HG03066 (cell line): ENCODE measurements at regions not wholly inside any gene's neighbourhood (a gene's known extent, or its start where the extent isn't known, plus 50 kb on each side); places are given as distances from the start of the nearest gene placed in this dataset.
"Not testable (repeated sequence)": the region's sequence is repeated elsewhere in the genome, so short reads cannot be mapped to it uniquely, and the experiment has no call there.

Experiments
- ATAC-seq: cut with Tn5 transposase; IDR thresholded peaks from one replicate; pipeline ENCODE4 v1.9.1; 2021; ENCODE audit warnings: low read depth; ENCODE audit not compliant: unreplicated experiment

DNA sequence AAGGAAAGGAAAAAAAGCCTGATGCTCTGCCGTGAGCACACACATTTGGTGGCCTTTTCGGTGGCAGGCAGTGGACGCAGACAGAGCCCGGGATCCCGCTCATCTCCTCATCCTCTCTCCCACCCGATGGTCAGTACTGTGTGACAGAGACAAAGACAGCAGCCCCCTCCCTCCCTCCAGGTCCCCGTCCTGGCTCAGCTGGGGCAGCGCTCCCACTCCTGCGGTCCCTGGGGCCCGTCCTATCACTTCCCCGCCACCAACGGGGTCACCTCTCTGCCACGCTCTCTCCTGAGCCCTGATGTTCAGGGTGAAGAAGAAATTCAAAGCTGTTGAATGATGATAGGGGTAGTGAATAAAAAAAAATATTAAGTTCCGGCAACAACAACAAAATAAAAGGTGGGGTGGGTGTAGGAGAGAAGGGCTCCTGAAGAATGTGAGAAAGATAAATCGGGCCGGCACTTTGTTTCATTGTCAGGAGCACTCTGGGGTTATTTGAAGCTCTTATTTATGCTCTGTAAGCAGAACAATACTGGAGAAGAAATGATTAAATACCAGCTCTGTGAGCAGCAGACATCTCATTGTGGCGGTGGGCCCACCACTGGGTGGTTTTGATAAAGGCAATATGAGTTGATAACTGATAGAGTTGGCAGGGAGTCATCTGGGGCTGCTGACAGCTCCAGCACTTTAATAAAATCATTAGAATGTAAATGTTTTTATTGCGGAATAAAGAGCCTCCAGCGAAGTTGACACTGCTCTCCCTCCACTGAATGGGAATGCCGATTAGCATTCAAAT lies 417.7 kb downstream of the IRX1 start:
- ATAC-seq, result no peak

DNA sequence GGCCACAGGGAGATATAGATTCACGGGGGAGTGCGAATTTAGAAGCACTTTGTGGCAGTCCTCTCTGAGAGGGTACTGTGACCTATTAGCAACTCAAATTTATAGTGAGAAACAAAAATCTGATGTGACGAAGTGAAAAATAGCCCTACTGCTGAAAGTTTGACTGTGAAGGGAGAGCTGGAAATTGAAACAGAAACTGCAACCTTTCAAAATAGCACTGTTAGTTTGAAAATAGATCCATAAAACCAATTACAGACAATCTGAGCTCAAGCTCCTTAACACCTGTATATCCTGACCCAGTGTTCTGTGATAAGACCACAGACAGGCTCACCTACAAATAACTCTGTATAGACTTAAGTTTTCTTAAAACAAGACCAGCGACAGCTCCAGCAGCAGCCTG lies 420.1 kb downstream of the IRX1 start:
- no peak for ATAC-seq

DNA sequence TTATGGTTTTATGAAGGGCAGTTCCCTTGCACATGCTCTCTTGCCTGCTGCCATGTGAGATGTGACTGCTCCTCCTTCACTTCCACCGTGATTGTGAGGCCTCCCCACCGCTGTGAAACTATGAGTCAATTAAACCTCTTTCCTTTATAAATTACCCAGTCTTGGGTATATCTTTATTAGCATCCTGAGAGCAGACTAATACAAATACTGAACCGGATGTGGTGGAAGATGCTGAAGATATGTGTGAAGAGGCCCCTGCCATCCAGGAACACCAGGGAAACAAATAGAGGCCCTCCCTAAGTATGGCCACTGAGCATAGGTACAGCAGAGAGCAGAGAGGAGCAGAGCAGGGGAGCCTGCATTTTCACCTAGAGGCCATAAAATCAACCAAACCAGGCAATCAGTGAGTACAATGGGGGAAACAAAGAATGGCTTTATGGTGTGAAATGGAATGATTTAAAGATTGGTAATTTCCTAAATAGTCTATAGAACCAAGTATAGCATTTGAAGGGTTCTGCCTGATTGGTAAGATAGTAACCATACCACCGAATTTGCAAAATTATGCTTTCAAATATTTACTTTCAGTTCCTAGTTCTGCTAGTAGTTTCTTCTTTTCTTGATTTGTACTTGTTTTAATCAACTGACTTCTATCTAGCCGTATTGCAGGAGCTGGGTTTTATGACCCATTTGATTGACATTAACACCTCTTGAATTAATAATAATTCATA lies 421.6 kb downstream of the IRX1 start:
- ATAC-seq, result no peak

DNA sequence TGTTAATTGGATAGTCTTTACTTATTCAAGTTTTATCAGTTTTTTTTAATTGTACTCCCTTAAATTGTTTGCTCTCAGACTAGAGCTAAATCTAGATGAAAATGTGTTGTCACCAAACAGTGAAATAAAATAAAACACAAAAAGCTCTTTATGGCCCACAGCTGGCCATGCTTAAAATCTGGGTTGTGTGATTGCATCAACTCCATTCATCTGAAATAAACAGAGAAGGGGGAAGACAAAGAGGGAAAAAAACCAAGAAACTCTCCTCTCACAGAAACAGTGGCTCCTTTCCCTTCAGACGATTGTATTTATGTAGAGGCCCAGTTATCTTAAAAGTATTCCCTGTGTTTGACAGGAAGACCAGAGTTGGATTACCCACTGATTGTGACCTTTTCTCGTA lies 422.4 kb downstream of the IRX1 start:
- ATAC-seq, result no peak

DNA sequence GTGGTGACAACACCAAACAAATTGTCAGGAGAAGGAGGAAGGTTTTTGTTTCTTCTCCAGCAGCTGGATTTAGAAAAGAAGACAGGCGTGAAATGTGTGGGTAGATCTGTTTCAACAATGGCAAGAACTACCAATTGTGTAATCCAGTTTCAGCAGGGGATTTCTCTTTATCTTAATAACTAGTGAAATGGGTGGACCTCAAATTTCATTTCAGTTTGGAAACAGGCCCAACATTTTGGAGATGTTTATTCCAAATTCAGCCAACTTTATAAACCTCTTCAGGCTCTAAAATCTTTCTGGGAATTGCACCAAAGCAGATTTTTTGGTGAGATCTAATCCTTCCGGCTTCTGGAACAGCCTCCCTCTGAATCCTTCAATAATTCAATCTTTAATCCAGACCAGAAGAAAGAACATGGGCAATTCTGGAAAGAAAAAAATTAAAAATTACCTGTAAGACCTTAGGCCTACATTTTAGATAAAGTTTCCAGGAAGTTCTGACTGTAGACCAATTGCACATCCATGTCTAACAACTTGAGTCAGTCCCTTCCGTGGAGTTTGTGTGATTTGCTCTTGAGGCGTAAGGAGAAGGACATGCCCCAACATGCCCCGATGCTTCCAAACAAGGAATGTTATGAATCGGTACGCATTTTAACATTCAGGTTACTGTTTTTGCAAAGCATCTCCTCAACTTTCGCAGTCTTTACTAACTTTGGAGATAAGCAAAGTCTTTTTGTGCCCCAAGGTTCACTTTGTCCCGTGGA lies 423.6 kb downstream of the IRX1 start:
- ATAC-seq, result no peak

DNA sequence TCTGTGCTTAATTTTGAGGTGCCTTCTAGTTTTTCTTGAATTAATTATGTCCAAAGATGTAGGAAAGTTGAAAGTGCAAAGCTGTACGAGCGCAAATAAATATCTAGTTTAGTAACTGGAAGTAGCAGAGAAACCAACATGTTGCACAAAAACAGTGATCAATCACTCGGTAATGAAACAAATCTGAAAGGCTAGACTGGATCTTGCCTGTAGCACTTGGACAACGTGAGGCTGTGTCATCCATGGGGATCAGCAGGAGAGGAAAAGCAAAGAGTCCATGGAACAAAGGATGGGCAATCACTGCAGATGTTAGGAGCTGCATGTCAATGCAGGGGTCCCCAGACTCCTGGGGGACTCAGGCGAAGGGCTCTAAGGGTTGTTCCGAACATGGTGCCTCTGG lies 424.2 kb downstream of the IRX1 start:
- ATAC-seq, result no peak

DNA sequence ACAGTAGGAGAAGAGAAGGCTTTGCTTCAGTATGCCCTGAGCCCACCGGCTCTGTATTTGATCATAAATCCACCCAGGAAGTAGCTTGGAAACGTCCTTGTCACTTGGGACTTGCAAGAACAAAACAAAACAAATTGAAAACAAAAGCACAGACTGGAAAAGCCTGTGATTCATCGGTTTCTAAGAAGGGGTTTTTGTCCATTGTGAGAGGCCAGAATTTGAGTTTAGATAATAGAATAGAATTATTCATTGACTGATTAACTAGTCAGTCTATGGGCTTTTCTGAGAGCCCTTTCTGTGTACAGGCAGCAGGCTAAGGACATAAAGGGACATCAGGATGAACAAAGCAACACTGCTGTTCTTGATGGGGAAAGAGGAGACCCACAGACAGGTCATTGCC lies 424.8 kb downstream of the IRX1 start:
- no peak for ATAC-seq

DNA sequence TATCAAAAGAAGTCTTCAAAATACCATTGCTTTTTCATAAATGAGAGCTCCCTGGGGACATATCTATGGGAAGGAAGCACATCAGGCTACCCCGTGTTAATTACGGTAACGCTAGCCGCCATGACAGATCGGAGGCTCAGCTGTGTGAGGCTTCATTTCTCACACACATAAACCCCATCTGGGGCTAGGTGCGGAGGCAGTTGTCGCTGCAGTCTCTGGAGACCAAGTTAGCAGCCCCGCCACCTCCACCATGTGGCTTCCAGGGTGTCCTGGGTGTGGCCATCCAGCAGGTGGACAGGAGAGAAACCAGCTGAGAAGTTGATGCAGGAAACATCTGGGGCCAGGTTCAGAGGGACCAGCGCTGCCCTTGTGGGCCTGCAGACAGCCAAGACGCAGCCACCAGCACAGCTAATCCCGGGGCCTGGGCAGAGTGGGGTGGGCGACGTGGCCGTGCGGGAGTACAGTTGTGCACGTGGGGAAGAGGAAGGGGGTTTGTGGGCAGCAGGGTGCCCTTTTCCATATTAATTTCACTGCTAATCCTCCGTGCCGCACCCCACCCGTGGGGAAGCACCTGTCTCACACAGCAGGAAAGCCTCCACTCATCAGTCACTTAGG lies 426.5 kb downstream of the IRX1 start:
- no peak for ATAC-seq

DNA sequence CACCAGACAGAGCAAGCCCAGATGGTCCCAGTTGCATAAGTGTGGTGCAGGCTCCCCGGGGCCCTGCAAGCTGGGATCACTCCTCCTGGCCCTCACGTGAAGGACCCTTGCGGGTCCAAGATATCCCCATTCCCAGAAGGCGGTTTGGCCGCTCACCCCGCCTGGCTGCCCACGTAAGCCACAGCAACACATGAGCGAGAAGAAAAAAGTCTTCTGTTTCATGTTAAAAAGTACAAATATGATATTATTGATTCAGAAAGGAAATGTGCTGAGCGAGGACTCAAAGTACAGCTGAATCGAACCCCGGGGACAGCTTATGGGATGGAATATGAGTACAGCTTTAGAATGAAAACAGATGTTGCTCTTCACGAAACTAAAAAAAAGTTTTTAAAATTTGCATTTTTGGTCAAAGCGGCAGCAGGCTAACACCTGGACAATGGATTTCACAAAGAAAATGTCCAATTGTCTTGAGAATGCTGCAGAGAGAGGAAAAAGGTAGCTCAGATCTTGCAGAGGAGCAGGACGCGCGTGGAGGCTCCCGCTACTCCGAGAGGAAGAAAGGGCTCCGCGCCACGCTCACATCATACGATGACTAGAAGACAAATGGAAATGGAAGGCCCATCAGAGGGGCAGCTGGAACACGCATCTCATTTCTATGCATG lies 427.6 kb downstream of the IRX1 start:
- no peak for ATAC-seq

DNA sequence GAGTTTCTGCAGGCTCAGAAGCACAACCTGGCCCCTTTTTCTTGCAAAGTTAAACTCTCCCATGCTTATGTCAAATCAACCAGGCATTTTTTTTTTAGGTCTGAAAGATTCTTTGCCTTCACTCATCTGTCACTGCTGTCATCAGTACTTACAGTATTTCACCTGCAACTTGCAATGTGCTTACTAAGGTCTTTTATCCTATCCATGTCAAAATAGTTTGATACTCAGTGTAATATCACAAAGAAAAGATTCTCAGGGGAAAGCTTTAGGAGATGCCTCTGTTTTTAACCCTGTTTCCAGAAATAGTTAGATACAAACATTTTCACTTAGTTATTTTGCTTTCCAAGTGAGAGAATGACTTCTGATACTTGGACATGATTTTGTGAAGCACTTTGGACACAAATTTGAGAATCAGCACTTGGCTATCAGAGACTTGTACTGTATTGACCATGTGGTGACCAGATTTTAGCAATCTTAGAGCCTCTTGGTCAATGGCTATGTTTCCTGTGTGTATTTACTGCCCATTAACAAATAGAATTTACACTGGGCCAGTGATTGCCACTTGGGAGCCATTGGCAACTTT lies 428.2 kb downstream of the IRX1 start:
- no peak for ATAC-seq

DNA sequence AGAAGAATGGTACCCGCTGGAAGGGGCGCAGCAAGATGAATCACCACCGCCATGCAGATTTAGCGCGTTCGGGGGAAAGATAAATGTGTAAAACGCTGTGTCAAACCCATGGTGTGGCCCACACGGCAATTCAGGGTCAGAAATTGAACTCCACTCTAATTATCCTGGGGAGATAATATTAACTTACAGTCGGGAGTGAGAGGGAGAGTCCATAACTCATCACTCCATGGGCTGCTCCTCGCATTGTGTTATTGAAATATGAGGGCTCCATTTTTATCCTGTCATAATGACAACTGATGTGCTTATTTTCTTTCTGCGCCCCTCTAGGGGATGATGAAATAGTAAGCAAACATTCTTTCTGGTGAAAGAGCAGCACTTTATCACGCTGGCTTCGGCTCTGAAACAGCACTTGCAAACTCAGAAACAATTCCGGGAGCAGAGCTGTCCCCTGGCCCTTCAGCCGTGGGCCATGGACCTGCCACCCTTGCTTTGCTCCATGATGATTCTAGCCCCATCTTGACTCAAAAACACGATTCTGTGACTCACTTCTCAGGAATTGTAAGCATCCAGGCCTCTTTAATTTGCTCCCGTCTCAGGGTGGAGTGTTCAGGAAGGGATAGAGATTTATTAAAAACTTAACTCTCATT lies 431.6 kb downstream of the IRX1 start:
- no peak for ATAC-seq

DNA sequence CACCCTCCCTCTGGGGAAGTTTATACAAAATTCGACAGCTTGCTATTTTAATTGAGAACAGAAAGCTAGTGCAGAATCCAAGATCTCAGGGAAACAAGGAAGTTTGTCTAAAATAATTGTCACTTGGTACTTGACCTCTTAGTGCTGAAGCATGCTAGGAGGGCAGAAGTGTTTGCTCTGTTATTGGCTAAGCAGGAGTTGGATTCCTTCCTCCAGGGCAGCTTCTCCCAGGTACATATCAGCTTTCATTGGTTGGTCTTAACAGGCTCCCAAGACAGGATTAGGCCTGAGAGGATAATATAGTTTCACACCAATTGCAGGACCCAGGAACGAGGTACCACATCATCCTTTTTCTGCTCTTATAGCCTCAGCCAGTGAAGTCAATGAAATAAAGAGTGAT lies 432.8 kb downstream of the IRX1 start:
- ATAC-seq, result no peak

DNA sequence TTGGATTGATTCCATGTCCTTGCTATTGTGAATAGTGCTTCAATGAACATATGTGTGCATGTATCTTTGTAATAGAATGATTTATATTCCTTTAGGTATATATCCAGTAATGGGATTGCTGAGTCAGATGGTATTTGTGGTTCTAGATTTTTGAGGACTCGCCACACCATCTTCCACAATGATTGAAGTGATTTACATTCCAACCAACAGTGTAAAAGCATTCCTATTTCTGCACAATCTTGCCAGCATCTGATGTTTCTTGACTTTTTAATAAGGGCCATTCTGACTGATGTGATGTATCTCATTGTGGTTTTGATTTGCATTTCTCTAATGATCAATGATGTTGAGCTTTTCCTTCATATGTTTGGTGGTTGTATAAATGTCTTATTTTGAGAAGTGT lies 437.9 kb downstream of the IRX1 start:
- not testable (repeated sequence) for ATAC-seq

DNA sequence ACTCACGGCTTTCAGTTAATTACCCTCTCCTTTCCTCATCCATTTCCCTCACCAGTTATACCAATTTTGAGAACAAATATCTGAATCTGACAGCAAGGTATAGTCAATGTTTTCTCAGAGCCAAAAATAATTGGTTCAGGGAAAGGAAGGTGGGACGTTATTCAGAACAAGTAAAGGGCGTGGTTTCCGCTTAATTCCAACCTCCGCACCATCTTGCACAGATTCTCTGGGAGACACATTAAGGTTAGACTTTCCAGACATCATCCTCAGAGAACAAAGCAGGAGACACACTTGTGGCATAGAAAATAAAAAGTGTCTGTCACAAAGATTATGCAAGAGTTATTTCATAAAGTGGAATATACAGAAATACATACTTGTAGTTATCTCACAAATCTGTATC lies 441.2 kb downstream of the IRX1 start:
- no peak for ATAC-seq

DNA sequence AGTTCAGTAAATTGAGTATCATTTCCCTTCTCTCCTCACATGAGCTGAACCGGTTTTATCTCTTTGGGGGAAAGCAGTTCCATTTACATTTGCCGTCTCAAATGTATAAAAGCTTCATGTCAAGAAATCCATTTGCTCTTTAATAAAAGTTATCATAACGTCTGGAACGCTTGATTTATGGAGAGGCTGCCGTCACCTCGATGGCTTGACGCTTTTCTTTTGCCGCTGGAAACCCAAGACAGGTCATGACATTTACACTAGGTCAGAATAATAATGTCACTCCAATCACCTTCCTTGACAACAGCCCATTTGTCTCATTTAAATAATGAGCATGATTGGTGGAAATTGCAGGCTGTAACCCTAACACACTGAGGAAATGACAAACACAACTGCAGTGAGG lies 443.4 kb downstream of the IRX1 start:
- ATAC-seq, result no peak

DNA sequence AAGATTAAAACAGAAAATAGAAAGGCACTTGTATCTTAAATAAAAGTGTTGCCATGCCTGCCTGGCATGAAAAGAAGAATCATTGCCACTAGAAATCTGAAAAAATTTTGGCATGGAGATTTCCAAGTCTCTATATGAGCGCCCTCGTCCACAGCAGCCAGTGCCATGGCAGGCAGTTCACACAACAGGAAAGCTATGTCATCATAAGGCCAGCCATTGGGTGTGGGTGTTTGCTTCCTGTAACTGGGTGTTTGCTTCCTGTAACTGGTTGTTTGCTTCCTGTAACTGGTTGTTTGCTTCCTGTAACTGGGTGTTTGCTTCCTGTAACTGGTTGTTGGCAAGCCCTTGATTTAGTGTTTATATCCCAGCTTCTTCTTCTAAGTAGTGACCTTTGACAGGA lies 446.7 kb downstream of the IRX1 start:
- ATAC-seq, result no peak

DNA sequence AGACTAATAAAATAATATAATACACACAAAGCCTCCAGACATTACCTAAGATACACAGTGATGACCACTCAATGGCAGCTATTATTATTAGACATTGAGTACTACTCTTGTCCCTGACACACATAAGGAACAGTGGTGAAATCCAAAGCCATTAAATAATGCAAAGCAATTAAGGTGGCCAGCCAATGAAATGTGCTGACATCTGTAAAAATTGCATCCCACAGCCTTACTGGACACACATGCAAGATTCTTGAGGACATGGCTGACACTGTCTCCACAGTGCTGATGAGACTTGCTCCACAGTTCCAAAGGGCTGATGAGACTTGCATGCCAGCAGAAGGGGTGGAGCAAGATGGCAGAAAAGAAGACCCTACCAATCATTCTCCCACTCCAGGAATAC lies 447.5 kb downstream of the IRX1 start:
- ATAC-seq, result no peak

DNA sequence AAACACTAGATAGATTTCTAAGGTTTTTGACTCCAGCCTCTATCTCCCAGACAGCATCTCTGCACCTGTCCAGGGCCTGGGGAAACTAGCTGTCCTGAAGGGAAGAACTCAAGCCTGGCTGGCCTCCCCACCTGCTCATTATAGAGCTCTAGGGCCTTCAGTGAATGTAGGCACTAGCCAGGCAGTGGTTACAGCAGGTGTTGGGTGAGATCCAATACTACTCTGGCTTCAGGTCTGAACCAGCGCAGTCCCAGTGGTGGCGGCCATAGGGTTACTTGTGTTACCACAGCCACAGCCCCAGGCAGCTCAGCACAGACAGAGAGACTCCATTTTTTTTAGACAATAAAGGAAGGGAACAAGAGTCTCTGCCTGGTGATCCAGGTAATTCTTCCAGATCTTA lies 449.2 kb downstream of the IRX1 start:
- no peak for ATAC-seq

DNA sequence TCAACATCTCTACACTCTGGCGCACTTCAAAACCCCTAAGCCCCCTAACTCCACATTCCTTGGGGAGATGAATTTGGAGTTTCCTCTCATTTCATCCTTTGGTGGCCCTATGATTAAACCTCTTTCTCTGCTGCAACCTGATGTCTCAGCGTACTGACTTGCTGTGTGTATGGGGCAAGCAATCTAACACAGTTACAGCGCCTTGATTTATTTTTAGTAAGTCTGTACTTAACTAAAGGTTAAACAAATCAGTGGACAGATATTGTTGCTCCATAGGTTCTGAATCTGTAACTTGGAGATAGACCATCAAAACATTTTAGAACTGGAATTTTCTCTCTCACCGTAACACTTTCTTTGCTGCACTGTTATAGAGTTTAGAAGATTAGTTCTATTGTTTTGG lies 452.8 kb downstream of the IRX1 start:
- no peak for ATAC-seq

DNA sequence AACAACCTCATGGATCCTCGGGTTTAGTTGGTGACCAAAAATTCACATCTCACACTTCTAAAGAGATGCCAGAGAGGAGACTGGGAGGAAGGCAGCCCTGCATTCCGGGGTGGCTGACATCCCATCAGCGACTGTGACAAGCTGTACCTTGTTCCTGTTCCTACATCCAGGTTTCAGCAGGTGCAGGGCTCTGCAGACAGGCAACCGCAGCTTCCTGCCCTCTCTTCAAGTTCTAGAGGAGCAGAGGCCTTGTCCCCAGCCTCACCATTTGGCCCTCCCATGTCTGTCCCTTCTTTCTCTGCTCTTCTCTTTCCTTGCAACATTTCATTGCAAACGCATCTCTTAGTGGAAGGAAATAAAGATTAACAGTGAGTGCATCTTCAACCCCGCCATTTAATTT lies 454.6 kb downstream of the IRX1 start:
- ATAC-seq, result no peak
